BLaER1 treated with 17β-estradiol and CSF1 and Interleukin-3, amounts not matched to agents 10 nM and 100 nM (cell line): ENCODE measurements at regions not wholly inside any gene's neighbourhood (a gene's known extent, or its start where the extent isn't known, plus 50 kb on each side); places are given as distances from the start of the nearest gene placed in this dataset.
"Not testable (repeated sequence)": the region's sequence is repeated elsewhere in the genome, so short reads cannot be mapped to it uniquely, and the experiment has no call there.

Source experiments
- H3K27ac ChIP-seq, 11 experiments: shearing (Covaris generic); formaldehyde crosslinking; 2 replicates each; pipeline ENCODE4 v1.8.1; 2022
- H3K27me3 ChIP-seq, 11 experiments: shearing (Covaris generic); formaldehyde crosslinking; 2 replicates each; pipeline ENCODE4 v1.8.1; 2022
- H3K36me3 ChIP-seq, 11 experiments: shearing (Covaris generic); formaldehyde crosslinking; 2 replicates each; pipeline ENCODE4 v1.8.1; 2022
- H3K4me1 ChIP-seq, 10 experiments: shearing (Covaris generic); formaldehyde crosslinking; 2 replicates each; pipeline ENCODE4 v1.8.1; 2022
- H3K4me2 ChIP-seq, 11 experiments: shearing (Covaris generic); formaldehyde crosslinking; 2 replicates each; pipeline ENCODE4 v1.8.1; 2022
- H3K4me3 ChIP-seq, 10 experiments: shearing (Covaris generic); formaldehyde crosslinking; 2 replicates each; pipeline ENCODE4 v1.8.1; 2022
- H3K9ac ChIP-seq, 11 experiments: shearing (Covaris generic); formaldehyde crosslinking; 2 replicates each; pipeline ENCODE4 v1.8.1; 2022
- H3K9me3 ChIP-seq, 11 experiments: shearing (Covaris generic); formaldehyde crosslinking; replicated peaks in 1 of 11; 2 replicates each; pipeline ENCODE4 v1.8.1; 2022
- H4K20me1 ChIP-seq, 11 experiments: shearing (Covaris generic); formaldehyde crosslinking; 2 replicates each; pipeline ENCODE4 v1.8.1; 2022
- Cebpa-rat ChIP-seq, 11 experiments: shearing (Covaris generic); IDR thresholded peaks; 2 replicates each; pipeline ENCODE4 v1.8.1; 2022

DNA sequence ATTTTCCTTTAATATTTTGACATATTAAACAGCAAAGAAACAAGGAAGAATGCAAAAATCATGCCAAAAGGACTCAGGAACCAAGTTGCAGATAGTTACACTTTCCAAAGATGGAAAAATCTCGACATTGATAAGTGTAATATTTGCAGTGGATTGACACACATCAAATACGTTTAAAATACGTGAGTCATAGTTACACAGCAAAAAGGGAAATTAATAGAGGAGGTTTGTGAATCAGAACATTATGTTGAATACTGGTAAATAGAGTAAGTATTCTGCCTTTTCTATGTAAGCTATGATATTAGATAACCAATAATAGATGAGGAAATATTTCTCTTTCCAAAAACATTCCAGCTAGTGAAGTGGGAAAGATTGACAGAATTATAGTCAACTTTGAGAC lies 1761.3 kb upstream of the IGFBP7 start:
- no peaks in the 10 kb centered on the region for H3K27me3 ChIP-seq
- no peak overlapping the region for H3K27ac ChIP-seq
- no peak overlapping the region for H3K4me2 ChIP-seq
- TF ChIP-seq Cebpa-rat (IDR thresholded peaks at IDR 0.05), result no peak
- no peak overlapping the region for H3K4me3 ChIP-seq
- H4K20me1 ChIP-seq, result no peaks in the 10 kb centered on the region
- no peaks in the 10 kb centered on the region for H3K4me1 ChIP-seq
- no peak overlapping the region for H3K9ac ChIP-seq
- no peaks in the 10 kb centered on the region for H3K36me3 ChIP-seq
- no peaks in the 10 kb centered on the region for H3K9me3 ChIP-seq

DNA sequence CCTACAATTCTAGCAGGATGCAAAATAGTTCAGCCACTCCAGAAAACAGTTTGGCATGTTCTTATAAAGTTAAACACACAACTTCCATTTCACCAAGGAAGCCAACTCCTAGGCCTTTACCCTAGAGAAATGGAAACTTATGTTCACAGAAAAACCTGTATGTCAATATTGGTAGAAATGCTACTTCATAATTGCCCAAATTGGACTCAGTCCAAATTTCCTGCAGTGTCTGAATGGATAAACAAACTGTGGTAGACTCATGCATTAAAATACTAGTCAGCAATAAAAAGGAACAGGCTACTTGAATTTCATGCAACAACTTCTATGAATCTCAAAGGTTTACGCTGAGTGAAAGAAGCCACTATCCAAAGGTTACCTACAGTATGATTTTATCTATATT lies 1738.8 kb upstream of the IGFBP7 start:
- H3K4me3 ChIP-seq, result no peak overlapping the region
- no peaks in the 10 kb centered on the region for H3K9me3 ChIP-seq
- H3K27ac ChIP-seq, result no peak overlapping the region
- no peaks in the 10 kb centered on the region for H3K36me3 ChIP-seq
- H3K9ac ChIP-seq, result no peak overlapping the region
- H3K27me3 ChIP-seq, result no peaks in the 10 kb centered on the region
- no peak for TF ChIP-seq Cebpa-rat (IDR thresholded peaks at IDR 0.05)
- no peaks in the 10 kb centered on the region for H3K4me1 ChIP-seq
- no peaks in the 10 kb centered on the region for H4K20me1 ChIP-seq
- H3K4me2 ChIP-seq, result no peak overlapping the region

DNA sequence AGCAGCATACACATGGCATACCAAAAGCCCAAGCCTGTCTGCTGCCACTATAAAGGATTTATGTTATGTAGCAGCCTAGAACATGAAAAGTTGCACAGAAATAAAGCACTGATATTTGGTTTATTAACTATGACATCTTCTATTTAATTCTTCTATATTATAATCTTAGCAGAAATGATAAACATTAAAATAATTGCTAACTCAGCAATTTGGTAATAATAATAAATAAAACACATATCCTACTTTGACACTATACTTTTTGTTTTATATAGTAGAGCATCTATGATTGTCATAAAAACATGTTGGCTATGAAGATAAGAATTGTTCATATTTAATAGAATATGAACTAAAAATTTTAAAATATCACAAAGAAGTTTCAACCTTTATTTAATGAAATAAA lies 1733.3 kb upstream of the IGFBP7 start:
- Histone ChIP-seq H3K36me3 (no peaks in the 10 kb centered on the region), H3K4me3 (no peak overlapping the region), H3K9ac (no peak overlapping the region), H3K4me2 (no peak overlapping the region), H4K20me1 (no peaks in the 10 kb centered on the region), H3K9me3 (no peaks in the 10 kb centered on the region), H3K27ac (no peak overlapping the region), H3K4me1 (no peaks in the 10 kb centered on the region), H3K27me3 (no peaks in the 10 kb centered on the region)
- no peak for TF ChIP-seq Cebpa-rat (IDR thresholded peaks at IDR 0.05)

DNA sequence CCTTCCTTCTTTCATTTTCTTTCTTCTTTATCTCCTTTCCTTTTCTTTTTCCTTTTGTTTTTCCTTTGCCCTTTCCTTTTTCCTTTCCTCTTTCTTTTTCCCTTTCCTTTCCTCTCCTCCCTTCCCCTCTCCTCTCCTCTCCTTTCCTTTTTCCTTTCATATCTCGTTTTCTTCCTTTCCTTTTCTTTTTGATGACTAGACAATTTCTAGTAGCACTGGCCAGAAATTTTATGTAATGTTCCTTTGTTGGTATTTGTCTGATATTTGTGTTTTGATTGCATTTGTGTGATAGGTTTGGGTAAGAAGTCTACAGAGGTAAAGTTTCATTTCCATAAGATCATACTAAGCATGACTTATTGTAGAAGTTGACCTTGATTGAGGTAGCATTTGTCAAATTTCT lies 1722.9 kb upstream of the IGFBP7 start:
- Histone ChIP-seq H3K36me3 (no peaks in the 10 kb centered on the region), H3K27ac (no peak overlapping the region), H3K4me2 (no peak overlapping the region), H3K9ac (no peak overlapping the region), H3K27me3 (no peaks in the 10 kb centered on the region), H3K9me3 (no peaks in the 10 kb centered on the region), H4K20me1 (no peaks in the 10 kb centered on the region), H3K4me3 (no peak overlapping the region), H3K4me1 (no peaks in the 10 kb centered on the region)
- no peak for TF ChIP-seq Cebpa-rat (IDR thresholded peaks at IDR 0.05)

DNA sequence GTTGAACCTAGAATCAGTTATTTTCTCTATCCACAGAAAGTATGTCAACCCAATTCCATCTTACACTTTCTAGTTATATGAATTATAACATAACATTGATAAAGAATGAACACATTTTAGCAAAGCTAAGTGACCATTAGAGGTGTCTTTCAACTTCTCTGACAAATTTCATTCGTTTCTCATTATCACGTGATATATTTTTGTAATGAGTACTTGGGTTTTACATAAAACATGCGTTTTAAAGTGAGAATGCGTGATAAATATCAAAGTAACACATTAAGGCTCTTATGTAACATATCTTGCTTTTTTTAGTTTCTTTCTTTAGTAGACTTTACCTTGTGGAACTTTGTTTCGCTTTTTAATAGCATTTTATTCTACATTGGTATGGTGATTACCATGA lies 1715.1 kb upstream of the IGFBP7 start:
- H3K9me3 ChIP-seq, result peaks cover 0 to 7% (median 0%) of the 10 kb centered on the region in 11 experiments; a peak in 2 of 22 replicates
- H3K27ac ChIP-seq, result no peak overlapping the region
- H4K20me1 ChIP-seq, result no peaks in the 10 kb centered on the region
- H3K4me2 ChIP-seq, result no peak overlapping the region
- TF ChIP-seq Cebpa-rat (IDR thresholded peaks at IDR 0.05), result no peak
- no peak overlapping the region for H3K4me3 ChIP-seq
- H3K36me3 ChIP-seq, result no peaks in the 10 kb centered on the region
- H3K9ac ChIP-seq, result no peak overlapping the region
- no peaks in the 10 kb centered on the region for H3K27me3 ChIP-seq
- H3K4me1 ChIP-seq, result no peaks in the 10 kb centered on the region

DNA sequence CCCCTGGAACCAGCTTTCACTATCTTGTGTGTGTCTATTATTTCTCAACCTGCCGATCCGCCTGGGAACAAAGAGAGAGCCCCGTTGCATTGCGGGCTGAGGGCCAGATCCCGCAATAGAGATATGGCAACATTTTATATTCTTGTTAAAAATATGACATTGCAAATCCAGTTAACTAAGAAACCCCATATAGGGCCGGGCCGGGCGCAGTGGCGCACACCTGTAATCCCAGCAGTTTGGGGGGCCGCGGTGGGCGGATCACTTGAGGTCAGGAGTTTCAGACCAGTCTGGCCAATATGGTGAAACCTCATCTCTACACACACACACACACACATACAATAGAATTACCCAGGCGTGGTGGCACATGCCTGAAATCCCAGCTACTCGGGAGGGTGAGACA lies 1708.4 kb upstream of the IGFBP7 start:
- not testable (repeated sequence) for H3K27me3 ChIP-seq, H3K4me2 ChIP-seq, H3K4me3 ChIP-seq, H4K20me1 ChIP-seq, H3K27ac ChIP-seq, H3K9ac ChIP-seq, H3K4me1 ChIP-seq, H3K36me3 ChIP-seq, H3K9me3 ChIP-seq

DNA sequence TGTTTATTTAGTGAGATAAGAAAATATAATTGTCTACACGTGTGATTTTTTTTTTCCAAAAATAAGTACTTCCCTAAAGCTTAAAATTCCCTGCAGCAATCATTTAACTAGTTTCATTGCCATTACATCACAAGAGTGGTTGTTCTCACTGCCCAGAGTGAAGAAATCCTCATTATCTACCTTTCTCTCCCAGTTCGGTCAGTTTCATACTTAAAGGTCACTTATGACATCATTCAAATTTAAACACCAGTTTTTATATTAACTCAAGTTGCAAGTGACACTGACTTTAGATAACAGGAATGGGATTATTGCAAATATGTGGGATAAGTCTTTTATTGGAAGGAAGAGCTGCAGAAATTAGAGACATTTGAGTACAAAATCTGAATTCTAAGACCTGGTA lies 1699.8 kb upstream of the IGFBP7 start:
- no peak overlapping the region for H3K4me3 ChIP-seq
- H4K20me1 ChIP-seq, result no peaks in the 10 kb centered on the region
- no peaks in the 10 kb centered on the region for H3K4me1 ChIP-seq
- no peaks in the 10 kb centered on the region for H3K9me3 ChIP-seq
- H3K36me3 ChIP-seq, result no peaks in the 10 kb centered on the region
- no peak overlapping the region for H3K4me2 ChIP-seq
- no peaks in the 10 kb centered on the region for H3K27me3 ChIP-seq
- TF ChIP-seq Cebpa-rat (IDR thresholded peaks at IDR 0.05), result no peak
- no peak overlapping the region for H3K27ac ChIP-seq
- H3K9ac ChIP-seq, result no peak overlapping the region

DNA sequence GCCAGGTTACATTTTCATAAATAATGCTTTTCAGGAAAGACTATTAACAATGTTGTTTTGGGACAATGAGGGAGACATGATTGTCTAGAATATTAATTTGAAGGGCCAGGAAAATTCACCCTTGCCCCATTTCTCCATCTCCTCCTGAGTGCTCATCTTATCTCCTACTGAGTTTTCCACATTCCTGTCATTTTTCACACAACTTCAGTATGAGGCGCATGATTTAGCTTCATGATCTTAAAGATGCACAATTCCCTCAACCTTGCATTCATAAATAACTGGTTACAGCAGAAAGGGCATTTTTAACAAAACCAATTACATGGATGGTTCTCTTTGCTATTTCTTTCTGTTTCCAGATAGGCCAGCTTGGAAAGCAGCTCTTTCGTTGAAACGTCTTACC lies 1699.2 kb upstream of the IGFBP7 start:
- Histone ChIP-seq H3K9ac (no peak overlapping the region), H3K36me3 (no peaks in the 10 kb centered on the region)

DNA sequence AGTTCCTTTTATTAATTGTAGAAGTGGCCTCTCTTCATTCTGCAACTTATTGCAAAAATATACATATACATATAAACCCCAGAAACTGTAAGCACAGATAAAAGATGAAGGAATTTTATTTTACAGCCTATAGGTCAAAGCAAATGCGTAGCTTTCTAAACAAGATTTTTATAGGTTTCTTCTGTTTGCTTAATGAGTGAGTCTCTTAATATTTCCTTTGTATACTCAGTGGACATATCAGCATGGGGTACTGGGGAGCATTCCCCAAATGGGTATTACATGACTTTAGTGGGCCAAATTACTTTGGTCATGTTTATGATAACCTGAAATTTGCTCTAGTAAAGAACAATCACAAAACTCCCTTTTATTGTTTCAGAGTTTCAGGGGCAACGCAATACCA lies 1698.6 kb upstream of the IGFBP7 start:
- TF ChIP-seq Cebpa-rat (IDR thresholded peaks at IDR 0.05), result no peak
- H3K9me3 ChIP-seq, result no peaks in the 10 kb centered on the region
- H3K4me1 ChIP-seq, result no peaks in the 10 kb centered on the region
- H4K20me1 ChIP-seq, result no peaks in the 10 kb centered on the region
- H3K9ac ChIP-seq, result no peak overlapping the region
- no peak overlapping the region for H3K27ac ChIP-seq
- no peaks in the 10 kb centered on the region for H3K36me3 ChIP-seq
- no peak overlapping the region for H3K4me3 ChIP-seq
- no peak overlapping the region for H3K4me2 ChIP-seq
- no peaks in the 10 kb centered on the region for H3K27me3 ChIP-seq

More for the DNA sequence above, 1699.2 kb upstream of the IGFBP7 start:
- Histone ChIP-seq H3K27ac (no peak overlapping the region), H4K20me1 (no peaks in the 10 kb centered on the region), H3K27me3 (no peaks in the 10 kb centered on the region), H3K4me2 (no peak overlapping the region), H3K9me3 (no peaks in the 10 kb centered on the region), H3K4me1 (no peaks in the 10 kb centered on the region), H3K4me3 (no peak overlapping the region)
- TF ChIP-seq Cebpa-rat (IDR thresholded peaks at IDR 0.05), result no peak

DNA sequence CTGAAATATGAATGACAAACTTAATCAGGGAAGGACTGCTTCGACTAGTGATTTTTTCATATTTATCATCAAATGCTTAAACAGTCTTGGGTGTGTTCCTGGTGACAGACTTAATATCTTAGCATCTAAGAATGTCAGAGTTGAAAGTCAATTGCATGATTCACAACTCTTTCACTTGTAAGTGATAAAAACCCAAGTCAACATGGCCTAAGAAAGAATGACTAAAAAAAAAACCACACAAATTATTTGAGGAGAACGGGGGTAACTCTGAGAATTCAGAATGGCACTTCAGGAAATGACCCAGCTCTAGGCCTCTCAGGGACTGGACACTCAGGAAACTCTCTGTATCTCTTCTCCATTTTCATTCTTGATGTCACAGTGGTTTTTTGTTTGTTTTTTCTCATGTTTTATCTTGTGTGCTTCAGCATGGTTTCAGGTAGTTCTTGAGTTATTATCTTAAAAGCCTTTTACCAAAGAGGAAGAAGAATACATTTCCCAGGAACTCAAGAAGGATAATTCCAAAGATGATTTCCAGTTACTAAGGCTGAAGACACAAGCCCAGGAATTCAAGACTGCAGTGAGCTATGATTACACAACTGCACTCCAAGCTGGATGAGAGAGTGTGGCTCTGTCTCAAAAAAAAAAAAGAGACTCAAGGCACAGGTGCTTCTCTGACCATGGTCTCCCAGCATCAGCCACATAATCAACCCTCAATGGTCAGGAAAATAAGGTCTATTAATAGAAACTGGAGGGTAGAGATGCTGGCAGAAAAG lies 1697.8 kb upstream of the IGFBP7 start:
- no peaks in the 10 kb centered on the region for H3K27me3 ChIP-seq
- H3K27ac ChIP-seq, result no peak overlapping the region
- no peak for TF ChIP-seq Cebpa-rat (IDR thresholded peaks at IDR 0.05)
- H3K9me3 ChIP-seq, result no peaks in the 10 kb centered on the region
- H3K4me2 ChIP-seq, result no peak overlapping the region
- H3K9ac ChIP-seq, result no peak overlapping the region
- H3K36me3 ChIP-seq, result no peaks in the 10 kb centered on the region
- no peaks in the 10 kb centered on the region for H3K4me1 ChIP-seq
- H4K20me1 ChIP-seq, result no peaks in the 10 kb centered on the region
- no peak overlapping the region for H3K4me3 ChIP-seq
